Epidermal melanocyte (primary cell): ENCODE measurements at regions not wholly inside any gene's neighbourhood (a gene's known extent, or its start where the extent isn't known, plus 50 kb on each side); places are given as distances from the start of the nearest gene placed in this dataset.

Source experiments
- DNase-seq: peaks from one replicate; pipeline ENCODE4 v3.0.0; 2011; ENCODE audit warnings: low spot score; ENCODE audit not compliant: insufficient read length

GRCh38 chr17:74078363-74078941, 125.0 kb upstream of the RPL38 start:
- DNase-seq, result no peak

GRCh38 chr17:74079537-74080300, 123.8 kb upstream of the RPL38 start:
- DNase-seq, result no peak

GRCh38 chr17:74080656-74081582, 122.6 kb upstream of the RPL38 start:
- DNase-seq, result no peak

GRCh38 chr17:74082886-74083285, 120.6 kb upstream of the RPL38 start:
- DNase-seq, result no peak

- no peak for DNase-seq
Observed at GRCh38 chr17:74083321-74083720, 120.2 kb upstream of the RPL38 start.

- DNase-seq, result no peak
Observed at GRCh38 chr17:74085434-74085833, 118.0 kb upstream of the RPL38 start.

- DNase-seq, result no peak
Observed at GRCh38 chr17:74087002-74087585, 116.4 kb upstream of the RPL38 start.

- no peak for DNase-seq
Observed at GRCh38 chr17:74088285-74088933, 115.1 kb upstream of the RPL38 start.

- no peak for DNase-seq
Observed at GRCh38 chr17:74088934-74089329, 114.5 kb upstream of the RPL38 start.

- DNase-seq, result no peak
Observed at GRCh38 chr17:74089380-74089779, 114.1 kb upstream of the RPL38 start.

- no peak for DNase-seq
Observed at GRCh38 chr17:74089869-74090464, 113.5 kb upstream of the RPL38 start.

- DNase-seq, result no peak
Observed at GRCh38 chr17:74094651-74095050, 108.8 kb upstream of the RPL38 start.

- no peak for DNase-seq
Observed at GRCh38 chr17:74096456-74096855, 107.0 kb upstream of the RPL38 start.

- DNase-seq, result no peak
Observed at GRCh38 chr17:74097450-74098135, 105.9 kb upstream of the RPL38 start.

- DNase-seq, result no peak
Observed at GRCh38 chr17:74098136-74099024, 105.1 kb upstream of the RPL38 start.

- DNase-seq, result no peak
Observed at GRCh38 chr17:74099442-74100340, 103.8 kb upstream of the RPL38 start.

- DNase-seq, result no peak
Observed at GRCh38 chr17:74104921-74105320, 98.6 kb upstream of the RPL38 start.

GRCh38 chr17:74107107-74107506, 96.4 kb upstream of the RPL38 start:
- DNase-seq, result no peak
